GM19438 (cell line): ENCODE measurements at regions not wholly inside any gene's neighbourhood (a gene's known extent, or its start where the extent isn't known, plus 50 kb on each side); places are given as distances from the start of the nearest gene placed in this dataset.
"Not testable (repeated sequence)": the region's sequence is repeated elsewhere in the genome, so short reads cannot be mapped to it uniquely, and the experiment has no call there.

ENCODE experiments used
- ATAC-seq: cut with Tn5 transposase; IDR thresholded peaks from one replicate; pipeline ENCODE4 v1.9.1; 2021; ENCODE audit warnings: low read depth; ENCODE audit not compliant: unreplicated experiment

DNA sequence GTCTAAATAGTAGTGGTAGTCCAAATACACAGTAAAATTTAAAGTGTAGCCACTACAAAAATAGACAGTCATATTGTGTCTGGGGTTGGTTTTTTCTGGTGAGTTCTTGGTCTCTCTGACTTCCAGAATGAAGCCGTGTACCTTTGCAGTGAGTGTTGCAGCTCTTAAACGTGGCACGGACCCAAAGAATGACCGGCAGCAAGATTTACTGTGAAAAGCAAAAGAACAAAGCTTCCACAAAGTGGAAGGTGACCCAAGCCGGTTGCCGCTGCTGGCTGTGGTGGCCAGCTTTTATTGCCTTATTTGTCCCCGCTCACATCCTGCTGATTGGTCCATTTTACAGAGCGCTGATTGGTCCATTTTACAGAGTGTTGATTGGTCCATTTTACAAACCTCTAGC is 188.7 kb downstream of the ZNF608 start:
- ATAC-seq, result no peak

DNA sequence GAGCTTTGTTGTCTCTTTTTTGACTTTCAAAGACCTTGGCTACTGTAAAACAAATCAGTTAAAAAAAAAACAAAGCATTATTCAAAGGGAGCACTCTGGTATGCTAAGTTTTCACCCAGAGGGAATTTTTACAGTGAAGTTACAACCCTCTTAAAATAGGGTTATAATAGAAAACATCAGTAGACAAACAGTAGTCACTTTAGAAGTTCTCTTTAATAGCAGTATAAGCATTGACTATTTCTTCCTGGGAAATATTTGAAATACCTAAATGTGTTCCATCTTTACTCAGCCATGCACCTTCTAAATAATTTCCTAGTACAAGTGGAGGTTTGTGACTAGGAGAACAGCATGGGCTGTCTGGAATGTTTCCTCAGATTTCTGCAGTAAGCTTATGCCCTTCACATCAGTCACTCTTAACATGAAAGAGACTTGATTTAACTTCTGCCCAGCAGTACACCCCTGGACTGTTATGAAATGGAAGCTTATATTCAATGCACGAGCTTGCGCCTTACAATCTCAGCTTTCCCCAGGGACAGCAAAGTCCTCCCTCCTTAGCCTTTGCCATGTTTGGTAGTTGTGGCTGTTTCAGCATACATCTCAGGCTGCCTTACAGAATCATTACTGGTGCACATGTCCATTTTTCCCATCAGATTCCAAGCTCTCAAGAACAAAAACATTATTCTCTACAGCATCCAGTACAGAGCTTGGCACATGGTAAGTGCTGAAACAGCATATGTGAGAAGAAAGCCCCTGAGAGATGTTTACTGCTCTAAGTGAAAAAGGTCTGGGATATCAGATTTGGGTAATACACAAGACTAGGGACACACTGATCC is 191.5 kb downstream of the ZNF608 start:
- ATAC-seq, result no peak

- no peak for ATAC-seq
Observed at GRCh38 chr5:124553911-124554310, 192.5 kb downstream of the ZNF608 start.

- no peak for ATAC-seq
Observed at GRCh38 chr5:124552526-124552925, 193.9 kb downstream of the ZNF608 start.

- ATAC-seq, result no peak
Observed at GRCh38 chr5:124551939-124552279, 194.5 kb downstream of the ZNF608 start.

DNA sequence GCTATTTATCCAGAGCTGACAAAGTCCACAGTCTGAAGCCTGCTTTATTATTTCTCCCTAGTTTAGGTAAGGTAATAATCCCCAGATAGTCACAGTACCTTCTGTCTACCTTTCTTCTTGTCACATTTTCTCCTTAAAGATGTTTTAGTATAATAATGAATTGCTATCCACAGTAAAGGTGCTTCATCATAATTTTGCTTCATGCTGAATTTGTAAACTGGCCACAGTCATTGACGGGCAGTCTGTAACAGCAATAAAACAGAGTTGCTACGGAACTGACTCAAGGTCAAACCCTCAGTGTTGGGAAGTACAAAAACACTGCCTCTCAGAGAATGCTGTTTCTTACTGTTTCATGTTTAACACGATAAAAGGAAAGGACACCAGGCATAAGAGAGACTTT is 195.7 kb downstream of the ZNF608 start:
- ATAC-seq, result no peak

DNA sequence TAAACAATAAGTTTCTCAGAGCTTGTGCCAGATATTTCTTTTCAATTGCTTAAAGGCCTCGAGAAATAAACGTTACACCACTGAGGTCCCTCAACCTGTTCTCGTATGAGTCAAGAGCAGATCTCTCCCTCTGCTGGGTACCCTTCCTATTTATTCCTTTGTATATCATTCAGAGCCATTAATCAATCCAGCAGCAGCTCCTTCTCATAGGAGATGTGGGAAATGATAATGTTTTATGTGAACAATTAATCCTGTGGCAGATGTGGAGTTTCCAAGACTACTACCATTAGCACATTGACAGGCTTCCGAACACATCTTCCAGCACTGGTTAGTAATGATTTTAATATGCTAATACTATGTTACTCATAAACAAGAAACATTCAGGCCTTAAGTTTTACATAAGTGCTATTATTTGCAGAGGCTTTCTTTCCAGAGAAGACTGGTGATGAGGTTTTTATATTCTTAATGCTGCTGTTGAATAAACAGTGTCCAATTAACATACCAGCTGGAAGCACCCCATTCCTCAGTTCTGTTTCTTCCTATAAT is 196.5 kb downstream of the ZNF608 start:
- ATAC-seq, result no peak

DNA sequence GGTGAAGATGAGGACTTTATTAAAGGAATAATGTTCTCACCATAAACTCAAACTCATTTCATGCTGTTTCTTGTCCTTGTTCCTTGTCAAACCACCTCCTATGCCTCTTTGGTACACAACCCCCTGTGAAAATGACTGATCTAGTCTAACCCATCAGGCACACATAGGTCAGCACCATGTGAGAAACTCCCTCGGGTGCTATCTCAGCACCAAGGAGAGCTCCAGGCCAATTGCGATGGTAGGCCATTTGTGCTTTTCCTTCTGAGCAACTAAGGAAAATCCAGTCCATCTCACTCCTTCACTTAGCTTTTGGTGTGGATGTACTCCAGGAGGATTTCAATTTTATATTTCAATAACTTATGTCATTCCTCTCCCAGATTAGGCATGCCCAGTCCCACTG is 199.8 kb downstream of the ZNF608 start:
- no peak for ATAC-seq

DNA sequence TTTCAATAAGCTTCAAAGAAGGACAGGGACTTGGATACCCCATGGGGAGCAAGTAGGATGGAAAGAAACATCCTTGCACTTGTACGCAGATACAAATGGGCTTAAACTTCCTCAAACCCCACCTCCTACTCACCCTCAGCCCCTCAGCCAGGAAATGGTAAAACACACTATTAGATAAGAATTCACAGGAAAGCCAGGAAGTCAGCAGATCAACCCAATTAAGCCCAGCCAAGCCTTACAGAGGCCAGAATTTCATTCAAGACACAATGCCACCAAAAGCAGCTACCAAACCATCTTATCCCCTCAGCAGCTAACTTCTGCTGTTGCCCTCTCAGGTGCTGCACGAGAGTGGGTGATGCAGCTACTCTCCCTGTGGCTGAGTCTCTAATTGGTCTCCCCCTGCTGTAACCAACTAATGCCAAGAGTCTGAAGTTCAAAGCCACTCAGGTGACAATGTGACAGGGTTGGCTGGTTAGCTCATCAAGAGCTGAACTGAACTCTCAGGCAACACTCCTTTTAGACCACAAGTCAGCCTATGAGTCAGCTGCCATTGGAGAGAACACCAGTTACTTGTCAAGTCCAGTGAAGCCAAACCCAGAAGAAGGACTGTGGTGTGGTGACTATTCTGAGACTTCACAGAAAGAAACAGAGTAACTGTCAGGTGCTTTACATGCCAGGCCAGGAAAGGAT is 201.9 kb downstream of the ZNF608 start:
- no peak for ATAC-seq

DNA sequence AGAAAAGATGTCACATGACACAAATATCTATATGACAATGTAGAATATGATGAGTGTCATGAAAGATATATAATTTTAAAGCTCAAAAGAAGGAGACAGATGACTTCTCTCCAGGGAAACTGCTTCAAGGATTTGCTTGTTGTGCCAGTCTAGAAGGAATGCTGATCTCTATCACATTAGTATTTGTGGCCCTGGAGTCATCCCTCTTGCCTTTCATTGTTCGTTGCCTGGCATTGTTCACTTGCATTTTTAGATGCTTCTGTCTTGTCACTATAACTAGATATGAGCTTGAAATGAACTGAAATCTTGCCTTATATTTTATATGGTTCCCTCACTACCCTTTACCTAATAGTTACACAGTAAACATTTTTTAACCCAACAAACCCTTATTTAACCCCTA is 207.5 kb downstream of the ZNF608 start:
- ATAC-seq, result no peak

GRCh38 chr5:124538191-124538590 is 208.2 kb downstream of the ZNF608 start:
- ATAC-seq, result no peak

- no peak for ATAC-seq
Observed at GRCh38 chr5:124537522-124537921, 208.9 kb downstream of the ZNF608 start.

DNA sequence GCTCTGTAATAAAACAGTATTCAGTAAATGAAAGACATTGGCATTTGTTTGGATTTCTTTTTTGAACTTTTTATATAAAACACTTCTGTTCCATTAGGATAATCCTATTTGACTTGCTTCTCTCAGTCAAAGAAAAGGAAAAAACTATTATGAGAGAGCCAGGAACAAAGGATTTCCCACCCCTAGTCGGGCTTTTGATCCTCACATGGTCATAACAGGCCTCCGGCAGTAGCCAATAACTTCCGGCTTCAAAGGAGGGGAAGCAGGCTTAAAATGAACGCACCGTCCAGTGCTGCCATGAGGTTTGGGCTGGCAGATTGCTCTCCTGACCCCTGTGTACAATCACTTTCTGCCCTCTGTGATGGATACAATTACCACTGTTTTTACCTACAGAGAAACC is 209.3 kb downstream of the ZNF608 start:
- ATAC-seq, result no peak

DNA sequence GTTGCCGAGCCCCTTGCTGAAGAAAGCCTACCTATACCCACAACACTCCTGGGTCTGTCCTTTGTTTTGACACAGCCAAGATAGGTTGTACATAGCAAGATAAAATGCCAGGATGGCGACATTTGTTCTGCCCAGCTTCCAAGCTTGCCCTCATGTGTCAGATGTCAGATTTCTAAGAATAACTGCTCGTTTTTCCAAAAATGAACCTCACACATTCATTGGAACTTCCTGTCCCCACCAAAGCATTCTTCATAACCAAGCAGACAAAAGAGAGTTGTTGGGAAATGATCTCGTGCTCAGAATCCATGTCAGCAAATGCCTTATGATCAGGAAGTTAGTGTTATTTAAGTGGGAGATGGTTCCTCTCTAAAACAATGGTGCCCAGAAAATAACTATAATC is 210.1 kb downstream of the ZNF608 start:
- ATAC-seq, result no peak

- no peak for ATAC-seq
Observed at GRCh38 chr5:124530916-124531315, 215.5 kb downstream of the ZNF608 start.

- ATAC-seq, result no peak
Observed at GRCh38 chr5:124528838-124529237, 217.6 kb downstream of the ZNF608 start.

- no peak for ATAC-seq
Observed at GRCh38 chr5:124527220-124527991, 219.0 kb downstream of the ZNF608 start.

DNA sequence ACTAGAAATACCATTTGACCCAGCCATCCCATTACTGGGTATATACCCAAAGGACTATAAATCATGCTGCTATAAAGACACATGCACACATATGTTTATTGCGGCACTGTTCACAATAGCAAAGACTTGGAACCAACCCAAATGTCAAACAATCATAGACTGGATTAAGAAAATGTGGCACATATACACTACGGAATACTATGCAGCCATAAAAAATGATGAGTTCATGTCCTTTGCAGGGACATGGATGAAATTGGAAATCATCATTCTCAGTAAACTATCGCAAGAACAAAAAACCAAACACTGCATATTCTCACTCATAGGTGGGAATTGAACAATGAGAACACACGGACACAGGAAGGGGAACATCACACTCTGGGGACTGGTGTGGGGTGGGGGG is 220.4 kb downstream of the ZNF608 start:
- not testable (repeated sequence) for ATAC-seq

GRCh38 chr5:124524552-124525232 is 221.7 kb downstream of the ZNF608 start:
- ATAC-seq, result peak; percentile 82

DNA sequence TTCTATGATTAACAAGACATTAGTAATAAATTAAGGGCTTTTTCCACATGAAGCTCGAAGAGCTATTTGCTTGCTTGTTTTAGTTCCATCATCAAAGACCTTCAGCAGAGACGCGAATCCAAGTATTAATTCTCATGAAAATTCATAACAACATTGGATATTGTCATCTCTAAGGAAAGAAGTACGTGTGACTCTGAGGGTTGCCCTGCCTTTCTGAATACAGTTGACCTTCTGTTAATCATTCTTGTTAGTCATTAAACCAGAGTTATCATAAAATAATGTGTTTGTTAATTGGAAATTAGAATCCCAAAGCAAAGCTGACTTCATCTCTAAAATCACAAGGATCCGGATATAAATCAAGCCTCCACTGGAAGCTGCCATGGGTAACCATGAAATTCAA is 222.5 kb downstream of the ZNF608 start:
- no peak for ATAC-seq

DNA sequence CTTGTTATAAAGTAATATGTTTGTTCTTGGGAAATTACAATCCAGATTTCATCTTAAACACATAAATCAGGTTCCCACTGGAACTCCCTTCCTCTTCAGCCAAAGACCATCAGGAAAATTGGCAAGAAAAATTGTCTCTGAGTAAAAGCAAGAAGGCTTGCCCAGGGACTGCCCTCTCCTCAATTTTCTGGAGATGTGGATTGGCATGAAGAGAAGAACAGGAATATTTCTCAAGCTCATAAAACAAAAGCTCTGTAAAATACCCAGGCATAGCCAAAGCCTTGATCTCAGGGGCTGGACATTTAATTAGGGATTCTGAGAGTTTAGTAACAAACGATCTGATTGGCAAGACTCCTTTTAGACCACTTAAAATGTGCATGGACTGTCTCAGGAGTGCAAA is 223.4 kb downstream of the ZNF608 start:
- ATAC-seq, result no peak
